HUES48 (cell line): ENCODE measurements at regions not wholly inside any gene's neighbourhood (a gene's known extent, or its start where the extent isn't known, plus 50 kb on each side); places are given as distances from the start of the nearest gene placed in this dataset.

Source experiments
- H3K27ac ChIP-seq: one replicate; pipeline ENCODE4 v1.7.0; 2013; ENCODE audit warnings: low read depth, low read length, inconsistent platforms
- H3K27me3 ChIP-seq: 2 replicates; pipeline ENCODE4 v1.6.1; 2013; ENCODE audit warnings: mild to moderate bottlenecking, low read length; ENCODE audit not compliant: control insufficient read depth, insufficient read depth
- H3K36me3 ChIP-seq: 2 replicates; pipeline ENCODE4 v1.6.1; 2013; ENCODE audit warnings: low read length; ENCODE audit not compliant: control insufficient read depth, insufficient read depth
- H3K4me1 ChIP-seq: 2 replicates; pipeline ENCODE4 v1.6.1; 2013; ENCODE audit warnings: mild to moderate bottlenecking, low read length; ENCODE audit not compliant: control insufficient read depth, insufficient read depth
- H3K4me3 ChIP-seq: 2 replicates; pipeline ENCODE4 v1.5.1; 2013; ENCODE audit warnings: mild to moderate bottlenecking, low read depth, low read length
- H3K9ac ChIP-seq: 2 replicates; pipeline ENCODE4 v1.6.1; 2013; ENCODE audit warnings: mild to moderate bottlenecking, low read depth, low read length, moderate library complexity
- H3K9me3 ChIP-seq: 2 replicates; pipeline ENCODE4 v1.6.1; 2013; ENCODE audit warnings: low read length; ENCODE audit not compliant: control insufficient read depth, insufficient read depth

DNA sequence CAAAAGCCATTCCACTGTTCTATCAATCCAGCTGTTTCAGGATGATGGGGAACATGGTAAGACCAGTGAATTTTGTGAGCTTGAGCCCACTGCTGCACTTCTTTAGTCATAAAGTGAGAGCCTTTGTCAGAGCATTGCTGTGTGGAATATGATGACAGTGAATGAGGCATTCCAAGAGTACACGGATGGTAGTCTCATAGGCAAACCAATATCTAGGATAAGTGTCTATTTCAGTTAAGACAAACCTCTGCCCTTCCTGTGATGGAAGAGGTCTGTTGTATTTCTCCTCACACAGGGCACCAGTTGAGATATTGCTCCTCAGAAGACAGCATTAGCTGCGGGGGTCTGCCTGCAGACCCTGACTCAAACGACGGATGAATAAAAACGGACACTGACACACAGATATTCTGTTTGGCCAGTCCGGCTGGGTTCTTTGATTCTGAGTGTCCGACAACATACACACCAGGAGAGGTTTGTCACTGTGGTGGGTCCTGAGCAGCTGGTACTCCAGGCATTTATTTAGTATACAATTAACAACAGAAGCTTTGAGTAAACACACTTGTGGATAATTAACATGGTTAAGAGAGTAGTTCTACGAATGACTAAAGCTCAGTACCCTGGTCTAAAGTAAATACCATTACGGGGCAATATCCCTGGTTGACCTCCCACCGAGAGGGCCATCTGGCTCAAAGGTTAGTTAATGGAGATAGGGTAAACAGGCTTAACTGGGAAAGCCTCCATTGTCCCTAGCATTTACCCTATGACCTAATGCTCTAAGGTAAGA is 121.7 kb downstream of the ZNF280B start:
- H3K27ac ChIP-seq = peak overlapping the region; percentile 35
- H3K4me3 ChIP-seq = no peak overlapping the region
- peaks cover 100% of the 10 kb centered on the region for H3K27me3 ChIP-seq

GRCh38 chr22:22387386-22387736 is 121.2 kb downstream of the ZNF280B start:
- Histone ChIP-seq H3K27ac (no peak overlapping the region), H3K4me1 (no peaks in the 10 kb centered on the region), H3K27me3 (peaks cover 100% of the 10 kb centered on the region), H3K9me3 (no peaks in the 10 kb centered on the region), H3K36me3 (no peaks in the 10 kb centered on the region), H3K4me3 (no peak overlapping the region), H3K9ac (no peak overlapping the region)

More for the DNA sequence above, 121.7 kb downstream of the ZNF280B start:
- H3K9me3 ChIP-seq = no peaks in the 10 kb centered on the region
- no peaks in the 10 kb centered on the region for H3K36me3 ChIP-seq
- no peak overlapping the region for H3K9ac ChIP-seq
- no peaks in the 10 kb centered on the region for H3K4me1 ChIP-seq

DNA sequence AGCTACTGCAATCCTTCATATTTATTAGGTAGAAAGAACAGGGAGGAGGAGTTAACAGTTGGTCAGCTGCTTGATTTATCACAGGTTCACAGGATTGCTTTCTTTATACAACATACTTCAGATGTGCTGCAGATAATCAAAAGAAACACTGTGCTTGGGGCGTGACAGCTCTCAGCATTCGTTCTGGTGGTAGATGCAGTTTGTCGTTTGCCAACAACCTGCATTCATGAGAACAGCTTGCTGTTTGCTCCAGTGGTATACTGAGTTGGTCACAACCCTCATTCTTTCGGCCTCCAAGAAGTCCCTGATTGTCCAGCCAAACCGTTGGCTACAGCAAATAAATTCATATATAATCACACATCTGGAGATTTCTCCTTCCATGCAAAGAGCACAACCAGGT is 120.5 kb downstream of the ZNF280B start:
- H3K9me3 ChIP-seq = no peaks in the 10 kb centered on the region
- H3K27ac ChIP-seq = no peak overlapping the region
- peaks cover 100% of the 10 kb centered on the region for H3K27me3 ChIP-seq
- no peaks in the 10 kb centered on the region for H3K4me1 ChIP-seq
- no peaks in the 10 kb centered on the region for H3K36me3 ChIP-seq
- no peak overlapping the region for H3K9ac ChIP-seq
- no peak overlapping the region for H3K4me3 ChIP-seq

- no peak overlapping the region for H3K27ac ChIP-seq
- no peak overlapping the region for H3K9ac ChIP-seq
- no peaks in the 10 kb centered on the region for H3K36me3 ChIP-seq
- peaks cover 100% of the 10 kb centered on the region for H3K27me3 ChIP-seq
- H3K4me3 ChIP-seq = no peak overlapping the region
- H3K4me1 ChIP-seq = no peaks in the 10 kb centered on the region
- no peaks in the 10 kb centered on the region for H3K9me3 ChIP-seq
Observed at GRCh38 chr22:22388494-22388893, 120.0 kb downstream of the ZNF280B start.

GRCh38 chr22:22389467-22389866 is 119.1 kb downstream of the ZNF280B start:
- Histone ChIP-seq H3K36me3 (no peaks in the 10 kb centered on the region), H3K27me3 (peaks cover 100% of the 10 kb centered on the region), H3K27ac (no peak overlapping the region), H3K4me3 (no peak overlapping the region), H3K4me1 (no peaks in the 10 kb centered on the region), H3K9ac (no peak overlapping the region), H3K9me3 (no peaks in the 10 kb centered on the region)

DNA sequence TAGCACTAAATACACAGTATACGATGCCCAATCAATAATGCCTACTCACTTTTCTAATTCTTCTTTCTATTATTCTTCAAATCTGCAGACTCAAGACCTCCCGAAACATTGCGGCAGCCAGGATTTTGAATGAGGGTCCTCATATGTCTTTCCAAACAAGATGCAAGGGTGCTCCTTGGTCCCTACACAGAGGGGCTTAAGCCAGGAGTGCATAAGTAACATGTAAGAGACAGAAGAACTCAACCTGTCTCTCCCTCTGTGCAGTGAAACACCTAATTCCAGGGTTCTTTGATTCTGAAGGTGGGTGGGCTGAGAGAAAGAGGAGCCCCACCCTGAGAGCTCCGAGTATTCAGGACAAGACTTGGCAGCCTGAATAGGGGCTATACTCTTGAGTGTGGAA is 117.6 kb downstream of the ZNF280B start:
- H3K36me3 ChIP-seq = no peaks in the 10 kb centered on the region

DNA sequence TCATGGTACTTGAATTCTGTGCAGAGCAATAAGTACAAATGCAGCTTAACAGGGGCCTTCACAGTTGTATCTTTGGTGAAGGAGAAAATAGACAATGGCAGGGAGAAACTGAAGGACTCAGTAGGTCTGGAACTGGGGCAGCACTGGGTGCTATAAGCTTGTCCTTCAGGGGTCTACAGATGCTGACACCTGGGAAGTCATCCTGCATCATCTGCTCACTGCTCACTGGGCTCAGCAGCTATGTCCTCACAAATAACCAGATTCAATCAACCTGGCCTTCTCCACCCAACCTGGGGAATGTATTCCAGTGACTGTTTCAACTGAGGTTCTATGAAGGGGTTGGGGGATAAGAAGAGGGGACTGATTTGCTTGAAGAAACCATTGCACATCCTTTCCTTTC is 117.0 kb downstream of the ZNF280B start:
- Histone ChIP-seq H3K9me3 (no peaks in the 10 kb centered on the region), H3K27ac (no peak overlapping the region), H3K36me3 (no peaks in the 10 kb centered on the region), H3K9ac (no peak overlapping the region), H3K27me3 (peaks cover 100% of the 10 kb centered on the region), H3K4me3 (no peak overlapping the region), H3K4me1 (no peaks in the 10 kb centered on the region)

More for the DNA sequence above, 117.6 kb downstream of the ZNF280B start:
- no peak overlapping the region for H3K27ac ChIP-seq
- H3K9me3 ChIP-seq = no peaks in the 10 kb centered on the region
- H3K4me3 ChIP-seq = no peak overlapping the region
- peaks cover 100% of the 10 kb centered on the region for H3K27me3 ChIP-seq
- no peaks in the 10 kb centered on the region for H3K4me1 ChIP-seq
- no peak overlapping the region for H3K9ac ChIP-seq

- no peak overlapping the region for H3K27ac ChIP-seq
Observed at GRCh38 chr22:22392131-22392530, 116.4 kb downstream of the ZNF280B start.

GRCh38 chr22:22394591-22394990 is 114.0 kb downstream of the ZNF280B start:
- Histone ChIP-seq H3K4me1 (no peaks in the 10 kb centered on the region), H3K4me3 (no peak overlapping the region), H3K27me3 (peaks cover 100% of the 10 kb centered on the region), H3K36me3 (no peaks in the 10 kb centered on the region), H3K27ac (no peak overlapping the region), H3K9ac (no peak overlapping the region), H3K9me3 (no peaks in the 10 kb centered on the region)

More at GRCh38 chr22:22392131-22392530, 116.4 kb downstream of the ZNF280B start:
- Histone ChIP-seq H3K4me3 (no peak overlapping the region), H3K9ac (no peak overlapping the region), H3K36me3 (no peaks in the 10 kb centered on the region), H3K9me3 (no peaks in the 10 kb centered on the region), H3K27me3 (peaks cover 100% of the 10 kb centered on the region), H3K4me1 (no peaks in the 10 kb centered on the region)

DNA sequence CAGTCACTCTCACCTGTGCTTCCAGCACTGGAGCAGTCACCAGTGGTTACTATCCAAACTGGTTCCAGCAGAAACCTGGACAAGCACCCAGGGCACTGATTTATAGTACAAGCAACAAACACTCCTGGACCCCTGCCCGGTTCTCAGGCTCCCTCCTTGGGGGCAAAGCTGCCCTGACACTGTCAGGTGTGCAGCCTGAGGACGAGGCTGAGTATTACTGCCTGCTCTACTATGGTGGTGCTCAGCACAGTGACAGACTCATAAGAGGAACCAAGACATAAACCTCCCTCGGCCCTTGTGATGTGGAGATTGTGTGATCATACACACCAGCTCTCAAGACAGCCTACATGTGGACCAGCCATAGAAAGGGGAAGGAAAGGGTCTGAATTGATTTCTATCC is 113.3 kb downstream of the ZNF280B start:
- Histone ChIP-seq H3K9me3 (no peaks in the 10 kb centered on the region), H3K36me3 (no peaks in the 10 kb centered on the region), H3K9ac (no peak overlapping the region), H3K27ac (no peak overlapping the region), H3K4me1 (no peaks in the 10 kb centered on the region), H3K27me3 (peaks cover 100% of the 10 kb centered on the region), H3K4me3 (no peak overlapping the region)

- Histone ChIP-seq H3K9ac (no peak overlapping the region), H3K36me3 (no peaks in the 10 kb centered on the region), H3K4me1 (no peaks in the 10 kb centered on the region), H3K9me3 (no peaks in the 10 kb centered on the region), H3K4me3 (no peak overlapping the region), H3K27me3 (peaks cover 100% of the 10 kb centered on the region), H3K27ac (no peak overlapping the region)
Observed at GRCh38 chr22:22396741-22397291, 111.7 kb downstream of the ZNF280B start.
